ENCODE measurements at regions not wholly inside any gene's neighbourhood (a gene's known extent, or its start where the extent isn't known, plus 50 kb on each side); places are given as distances from the start of the nearest gene placed in this dataset.

DNA sequence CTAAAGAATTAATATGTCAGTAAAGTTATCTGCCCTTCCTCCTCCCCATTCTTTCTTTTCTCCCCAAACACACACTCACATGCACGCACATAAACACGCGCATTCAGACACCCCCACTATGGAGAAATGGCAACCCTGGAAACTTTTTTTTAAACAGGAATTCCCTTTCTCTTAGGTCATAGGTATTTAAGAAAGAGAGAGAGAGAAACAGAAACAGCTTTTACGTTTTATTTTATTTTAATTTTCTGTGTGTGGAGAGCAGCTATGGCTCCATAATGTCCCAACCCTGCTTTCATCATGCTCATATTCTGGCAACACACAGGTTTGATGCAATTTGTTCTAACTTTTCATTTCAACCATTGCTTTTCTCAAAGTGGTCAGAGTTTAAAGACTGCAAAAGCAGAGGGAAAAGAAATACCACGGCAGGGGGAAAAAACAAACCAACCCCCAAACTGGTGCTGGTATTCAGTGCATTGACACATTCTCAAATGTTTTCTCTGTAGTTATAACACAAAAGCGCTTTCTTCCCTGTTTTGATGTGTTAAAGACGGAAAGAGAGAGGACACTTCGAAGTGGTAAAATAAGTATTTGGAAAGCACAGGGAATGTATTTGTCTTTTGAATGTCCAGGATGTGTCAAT is 126.0 kb upstream of the TMEM161B start:
- DNase-seq, result no peak

DNA sequence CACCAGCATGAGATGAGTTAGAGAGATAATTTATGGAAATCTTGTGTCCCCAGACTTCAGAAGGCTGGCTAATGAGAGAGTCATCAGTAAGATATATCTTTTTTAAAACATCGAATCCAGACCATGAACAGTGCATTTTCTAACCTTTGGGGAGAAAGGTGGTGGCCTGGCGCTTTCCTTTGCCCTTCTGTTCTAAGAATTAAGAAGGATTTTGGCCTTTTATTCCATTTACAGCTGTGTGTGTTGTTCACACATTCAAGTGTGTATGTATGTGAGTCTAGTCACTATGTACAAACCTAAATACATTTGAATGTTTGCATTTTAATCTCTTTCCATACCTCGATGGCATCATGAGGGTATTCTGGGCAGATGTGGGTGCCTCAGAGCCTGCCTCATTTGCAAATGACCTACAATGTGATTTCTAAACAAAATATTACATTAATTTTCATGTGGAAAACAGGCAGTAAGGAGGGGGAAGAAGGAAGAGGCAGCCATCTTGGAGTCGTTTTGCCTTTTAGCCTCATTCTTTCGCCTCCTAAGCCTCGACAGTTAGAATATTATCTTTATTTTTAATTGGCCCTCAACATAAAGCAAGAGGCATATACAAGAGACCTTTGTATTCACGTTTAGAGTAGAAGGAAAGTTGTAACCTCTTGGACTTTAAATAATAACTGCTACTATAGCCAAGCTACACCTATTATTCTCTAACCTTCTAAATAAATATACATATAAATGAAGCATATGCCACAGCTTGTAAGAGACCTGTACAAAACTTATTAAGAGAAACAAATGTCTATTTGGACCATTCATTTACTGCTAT is 125.3 kb upstream of the TMEM161B start:
- no peak for DNase-seq

DNA sequence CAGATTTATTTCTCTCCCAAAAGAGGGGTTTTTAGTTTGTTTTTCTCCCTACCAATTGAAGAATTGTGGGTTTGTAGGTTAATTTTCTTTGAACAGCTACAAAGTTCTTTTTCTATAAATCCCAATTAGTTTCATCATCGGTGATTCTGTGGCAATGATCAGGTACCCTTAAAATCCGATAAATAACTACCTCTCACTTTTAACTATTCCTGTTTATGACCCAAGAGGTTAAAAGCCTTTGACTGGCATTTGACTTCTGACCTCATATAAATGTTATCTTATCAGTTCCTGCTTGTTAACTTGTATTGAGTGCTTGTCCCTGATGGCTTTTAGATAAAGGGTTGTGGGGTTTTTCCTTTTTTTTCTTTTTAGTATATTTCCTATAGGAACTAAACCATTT is 124.4 kb upstream of the TMEM161B start:
- no peak for DNase-seq

DNA sequence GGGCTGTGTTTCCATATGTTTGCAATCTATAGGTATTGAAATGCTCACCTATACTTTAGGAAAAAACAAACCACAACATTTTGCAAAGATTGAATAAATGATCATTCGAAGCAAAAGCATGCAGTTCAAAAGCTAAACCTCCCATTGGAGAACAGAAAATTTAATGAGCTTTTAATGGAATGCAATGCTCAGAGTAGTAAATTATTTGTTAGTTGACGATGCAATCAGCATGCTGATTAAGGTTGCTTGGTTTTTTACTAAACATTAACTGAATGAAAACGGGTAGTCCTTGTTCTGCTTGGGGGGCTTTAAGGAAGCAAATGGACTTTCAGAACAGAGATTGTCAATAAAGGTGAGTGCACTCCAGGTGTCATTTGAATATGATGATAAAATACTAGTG is 123.3 kb upstream of the TMEM161B start:
- DNase-seq, result no peak

DNA sequence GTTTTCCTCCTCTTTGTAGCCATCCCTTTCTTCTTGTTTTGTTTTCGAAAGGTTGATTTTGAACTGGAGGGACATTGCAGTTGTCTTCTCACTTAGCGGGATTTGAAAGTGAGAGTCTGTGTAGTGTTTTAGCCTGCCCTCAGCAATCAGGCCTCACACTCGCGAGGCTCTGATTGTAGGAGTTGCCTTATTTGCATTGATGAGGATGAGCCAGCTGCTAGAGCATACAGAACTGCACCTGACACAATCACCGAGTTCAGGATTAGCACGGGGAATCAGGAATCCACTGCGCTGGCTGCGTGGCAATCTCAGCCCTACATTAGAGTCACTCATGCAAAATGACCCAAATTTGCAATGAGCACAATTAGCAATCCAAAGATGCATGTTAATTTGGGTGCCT is 122.5 kb upstream of the TMEM161B start:
- no peak for DNase-seq

DNA sequence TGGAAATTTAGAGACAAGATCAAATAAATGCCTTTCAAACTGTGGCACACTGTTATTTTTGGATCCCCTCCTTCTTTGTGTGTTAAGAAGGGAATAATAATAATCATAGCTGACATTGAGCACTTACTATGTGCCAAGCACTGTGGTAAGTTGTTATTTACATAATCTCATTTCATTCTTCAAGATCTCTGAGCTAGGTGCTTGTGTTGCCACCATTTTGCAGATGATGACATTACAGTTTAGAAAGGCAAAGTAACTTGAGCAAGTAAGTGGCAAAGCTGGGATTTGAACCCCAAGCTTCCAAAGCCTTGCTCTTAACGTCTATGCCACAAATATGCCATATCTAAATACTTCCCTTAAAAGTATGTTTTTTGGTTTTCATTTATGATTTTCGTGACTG is 121.8 kb upstream of the TMEM161B start:
- no peak for DNase-seq

DNA sequence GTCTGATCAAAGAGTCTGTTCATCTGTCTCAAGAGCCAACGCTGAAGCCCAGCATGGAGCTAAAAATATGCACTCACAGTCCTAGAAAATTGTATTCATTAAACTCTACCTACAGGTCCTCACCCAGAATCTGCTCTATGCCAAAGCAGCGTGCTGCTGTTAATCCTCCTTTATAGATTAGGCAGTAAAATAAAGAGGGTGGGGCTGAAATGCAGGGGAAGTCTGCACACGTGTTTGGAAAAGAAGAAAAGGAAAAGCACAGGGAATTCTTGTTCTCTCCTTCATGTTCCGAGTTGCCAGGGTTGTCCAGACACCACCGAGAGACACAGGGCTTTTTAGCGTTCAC is 121.4 kb upstream of the TMEM161B start:
- DNase-seq, result no peak

DNA sequence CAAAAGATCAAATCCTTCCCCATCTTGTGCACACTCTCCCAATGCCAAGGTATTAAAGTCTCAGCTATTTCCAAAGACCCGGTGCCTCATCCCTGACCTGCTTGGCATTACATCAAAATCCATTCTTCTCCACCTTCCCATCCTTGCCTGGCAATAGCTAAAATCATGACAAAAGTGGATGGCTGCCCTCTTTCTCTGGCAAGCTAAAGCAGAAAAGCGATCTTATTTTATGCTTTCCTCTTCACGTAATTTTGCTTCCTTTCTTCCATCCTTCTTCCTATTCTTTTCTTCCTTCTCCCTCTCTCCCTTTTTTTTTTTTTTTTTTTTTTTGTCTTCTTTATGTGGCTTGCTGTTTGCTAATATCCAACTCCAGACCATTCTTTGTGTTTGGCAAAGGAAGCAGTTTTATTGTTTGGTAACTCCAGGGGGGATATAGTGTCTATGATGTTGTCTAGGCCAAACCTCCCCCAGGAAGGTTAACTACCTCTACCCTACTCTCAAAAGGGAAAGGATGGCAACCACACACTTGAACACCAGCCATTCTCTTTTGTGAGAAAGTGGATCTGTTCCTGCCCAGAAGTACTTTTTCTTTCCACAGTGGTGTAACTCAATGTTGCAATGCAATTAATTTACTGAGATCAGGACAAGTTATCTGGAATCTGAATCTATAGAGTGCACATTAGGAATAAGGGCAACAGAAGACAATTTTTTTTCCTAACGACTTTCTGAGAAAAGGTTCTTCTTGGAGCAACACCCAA is 120.9 kb upstream of the TMEM161B start:
- DNase-seq, result no peak

DNA sequence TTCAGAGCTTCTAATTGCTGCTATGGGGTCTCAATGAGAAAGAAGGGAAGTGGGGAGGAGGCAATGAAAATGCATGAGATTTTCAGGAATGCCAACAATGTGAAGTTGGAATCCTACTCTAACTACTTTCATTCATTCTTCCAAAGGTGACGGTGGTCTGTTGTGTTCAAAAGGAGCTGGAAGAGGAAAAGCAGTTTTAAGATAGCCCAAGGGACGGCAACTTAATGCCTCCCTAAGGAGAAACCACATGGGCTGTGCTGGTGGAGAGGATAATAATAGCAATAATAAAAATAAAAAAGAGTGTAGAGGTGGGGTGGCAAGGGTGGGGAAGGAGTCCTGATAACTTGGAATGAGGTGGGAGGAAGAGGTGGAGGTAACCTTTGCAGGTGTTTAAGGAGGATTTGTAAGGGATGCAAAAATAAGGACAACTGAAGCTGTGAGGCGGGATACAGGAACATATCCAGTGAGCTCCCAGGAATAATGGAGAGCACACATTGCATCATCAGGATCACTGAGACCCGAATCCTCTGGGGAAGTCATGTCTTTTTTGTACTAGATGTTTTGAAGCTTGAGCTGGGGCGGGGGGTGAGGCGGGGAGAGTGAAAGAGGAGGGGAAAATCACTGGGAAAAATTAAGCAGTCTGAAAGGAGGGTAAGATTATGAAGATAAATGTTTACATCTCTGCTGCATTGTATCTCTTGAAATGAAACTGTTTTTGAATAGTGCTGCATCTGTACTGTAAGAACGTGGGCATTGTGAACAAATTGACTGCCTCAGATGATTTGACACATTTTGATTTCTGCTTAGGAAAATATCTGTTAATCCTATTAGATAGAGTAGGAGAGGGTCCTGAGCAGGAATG is 120.1 kb upstream of the TMEM161B start:
- DNase-seq, result no peak

DNA sequence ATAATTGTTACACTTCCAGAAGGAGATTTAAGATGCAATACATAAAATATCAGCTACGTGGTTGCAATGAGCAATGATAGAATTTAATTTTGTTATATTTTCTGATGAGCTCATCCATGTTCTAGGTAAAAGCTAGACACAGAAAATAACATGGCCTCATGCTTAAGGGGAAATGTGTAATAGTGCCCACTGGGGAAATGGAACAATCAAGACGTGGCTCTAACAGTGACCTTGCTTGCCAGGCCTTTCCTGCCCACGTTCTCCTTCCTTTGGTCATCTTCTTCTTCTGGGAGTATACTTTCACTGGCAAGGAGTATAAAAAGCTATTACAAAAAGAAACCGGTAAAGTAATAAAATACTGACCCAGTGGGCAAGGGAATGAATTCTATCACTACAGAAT is 116.2 kb upstream of the TMEM161B start:
- no peak for DNase-seq

DNA sequence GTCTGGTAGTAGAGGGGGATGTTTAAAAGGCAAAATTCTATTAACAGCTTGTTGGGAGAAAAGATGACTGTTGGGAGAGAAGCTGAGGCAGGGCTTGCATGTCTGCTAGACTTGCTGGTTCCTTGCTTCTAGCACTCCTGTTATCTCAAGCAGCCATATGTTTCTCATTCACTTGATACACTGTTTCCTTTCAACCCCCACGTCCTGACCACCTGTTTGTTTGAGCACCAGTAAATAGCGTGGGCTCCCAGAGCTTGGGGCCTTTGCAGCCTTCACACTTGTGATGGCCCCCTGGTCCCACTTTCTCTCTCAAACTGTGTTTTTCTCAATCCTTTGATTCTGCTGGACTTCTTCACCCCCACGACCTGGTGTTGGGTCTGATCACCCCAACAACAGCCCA is 111.7 kb upstream of the TMEM161B start:
- no peak for DNase-seq

DNA sequence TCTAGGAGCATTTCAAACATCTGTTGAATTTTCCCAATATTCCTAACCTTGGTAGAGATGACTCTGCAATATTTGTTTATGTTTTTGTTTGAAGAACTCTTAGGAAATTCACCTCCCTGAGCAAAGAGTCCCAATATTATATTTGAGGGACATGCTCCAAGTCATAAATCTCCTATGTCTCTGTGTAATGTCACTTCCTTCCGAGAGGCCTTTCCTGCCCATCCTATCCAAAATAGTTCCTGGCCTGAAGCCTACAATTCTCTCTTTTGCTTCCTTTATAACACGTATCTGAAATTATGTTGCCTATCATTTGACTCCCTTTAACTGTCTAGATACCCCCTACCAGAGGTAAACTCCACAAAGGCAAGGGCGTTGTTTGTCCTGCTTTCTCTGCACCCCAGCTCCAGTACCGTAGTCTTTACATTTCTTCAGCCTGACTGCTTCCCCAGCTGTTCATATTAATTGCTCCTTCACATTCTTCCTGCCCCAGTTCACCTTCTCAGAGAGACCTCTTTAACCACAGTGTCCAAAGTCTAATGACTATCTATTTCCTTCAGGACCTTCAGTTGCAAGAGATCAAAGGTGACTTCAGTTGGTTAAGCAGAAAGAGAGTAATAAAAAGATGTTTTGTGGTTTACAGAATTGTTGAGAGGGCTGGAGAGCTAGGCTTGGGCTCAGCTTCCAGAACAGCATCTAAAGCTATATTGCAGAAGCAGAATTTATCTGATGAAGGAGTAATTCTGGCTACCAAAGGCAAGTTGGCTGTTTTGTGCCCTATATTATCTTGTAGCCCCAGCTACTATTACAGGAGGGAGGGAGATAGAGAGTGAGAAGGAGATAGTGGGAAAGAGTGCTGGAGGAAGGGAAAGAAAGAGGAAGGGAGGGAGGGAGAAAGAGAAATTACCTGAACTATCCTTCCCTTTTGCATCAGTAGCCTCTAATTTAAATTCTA is 109.3 kb upstream of the TMEM161B start:
- DNase-seq, result no peak

DNA sequence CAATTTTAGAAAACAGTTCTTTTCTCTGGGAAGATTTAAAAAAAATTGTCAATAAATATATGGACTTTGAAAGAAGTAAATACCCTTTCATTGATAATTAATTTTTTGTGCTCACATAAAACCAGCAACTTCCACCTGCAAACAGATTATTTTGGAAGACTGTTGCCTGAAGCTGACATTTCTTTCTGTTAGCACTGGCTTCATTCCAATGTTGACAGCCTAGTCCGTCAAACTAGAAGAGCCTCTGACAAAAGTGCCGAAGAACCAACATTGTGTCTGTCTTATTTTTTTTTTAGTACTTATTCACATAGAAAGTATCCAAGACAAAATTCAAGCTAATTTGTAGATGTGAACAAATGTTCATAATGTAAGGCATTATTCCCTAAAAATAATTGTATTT is 108.6 kb upstream of the TMEM161B start:
- DNase-seq, result no peak

DNA sequence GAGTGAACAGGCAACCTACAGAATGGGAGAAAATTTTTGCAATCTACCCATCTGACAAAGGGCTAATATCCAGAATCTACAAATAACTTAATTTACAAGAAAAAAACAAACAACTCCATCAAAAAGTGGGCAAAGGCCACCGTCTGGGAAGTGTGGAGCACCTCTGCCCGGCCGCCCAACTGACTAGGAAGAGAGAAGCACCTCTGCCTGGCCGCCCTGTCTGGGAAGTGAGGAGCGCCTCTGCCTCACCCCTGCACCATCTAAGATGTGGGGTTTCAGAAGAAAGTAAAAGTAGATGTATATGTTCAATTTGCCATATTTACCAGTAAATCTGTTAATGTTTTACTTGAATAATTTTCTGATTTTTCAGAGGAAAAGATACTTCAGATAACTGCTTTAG is 108.1 kb upstream of the TMEM161B start:
- no peak for DNase-seq

DNA sequence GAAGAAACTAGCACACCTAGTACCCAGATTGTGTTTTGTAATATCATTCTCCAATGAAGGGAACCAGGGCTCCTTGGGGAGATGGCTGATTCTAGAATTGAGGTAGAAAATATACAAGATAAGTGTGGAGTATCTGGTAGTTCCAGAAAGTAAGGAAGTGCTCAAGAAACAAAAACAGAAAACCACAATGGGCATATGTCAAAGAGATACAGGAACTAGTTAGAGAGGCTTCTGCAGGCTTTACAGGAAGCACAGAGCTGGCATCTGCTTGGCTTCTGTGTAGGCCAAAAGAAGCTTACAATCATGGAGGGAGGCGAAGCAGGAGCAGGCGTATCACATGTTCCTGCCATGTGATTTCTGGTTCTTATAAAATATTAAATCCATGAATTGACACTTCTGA is 105.7 kb upstream of the TMEM161B start:
- no peak for DNase-seq

DNA sequence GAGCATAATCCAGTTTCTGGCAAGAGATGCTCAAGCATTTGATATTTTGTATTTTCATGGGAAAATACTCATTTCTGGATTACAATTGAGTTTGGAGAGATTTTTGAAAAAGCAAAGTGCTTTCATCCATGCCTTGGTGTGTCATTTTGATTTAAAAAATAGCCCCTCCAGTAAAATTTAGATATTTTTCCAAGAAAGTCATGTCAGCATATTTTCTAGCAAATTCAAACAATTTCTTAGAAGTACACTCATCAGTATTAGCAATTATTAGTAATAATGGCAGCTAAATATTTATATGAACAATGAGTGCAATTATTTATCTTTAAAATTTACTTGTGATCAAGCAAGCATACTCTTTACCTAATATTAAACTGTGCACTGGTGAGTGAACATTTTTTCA is 102.2 kb upstream of the TMEM161B start:
- DNase-seq, result no peak

DNA sequence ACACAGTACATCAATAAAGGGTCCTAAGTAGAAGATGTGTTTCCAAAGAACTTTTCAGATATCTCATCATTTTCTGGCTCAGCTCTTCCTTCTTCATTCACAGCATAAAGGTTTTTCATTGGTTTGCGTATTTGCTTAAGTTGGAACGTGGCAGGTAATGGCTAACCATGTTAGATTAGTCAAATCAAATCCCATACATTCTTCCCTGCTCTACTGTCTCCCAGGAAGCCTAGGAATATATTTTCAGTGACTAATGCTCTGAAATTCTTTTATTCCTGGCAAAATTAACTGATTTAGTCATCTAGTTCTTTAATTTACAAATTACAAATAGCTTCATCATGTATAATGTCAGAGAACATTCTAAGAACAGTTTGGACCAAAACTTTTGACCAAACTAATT is 99.6 kb upstream of the TMEM161B start:
- no peak for DNase-seq

DNA sequence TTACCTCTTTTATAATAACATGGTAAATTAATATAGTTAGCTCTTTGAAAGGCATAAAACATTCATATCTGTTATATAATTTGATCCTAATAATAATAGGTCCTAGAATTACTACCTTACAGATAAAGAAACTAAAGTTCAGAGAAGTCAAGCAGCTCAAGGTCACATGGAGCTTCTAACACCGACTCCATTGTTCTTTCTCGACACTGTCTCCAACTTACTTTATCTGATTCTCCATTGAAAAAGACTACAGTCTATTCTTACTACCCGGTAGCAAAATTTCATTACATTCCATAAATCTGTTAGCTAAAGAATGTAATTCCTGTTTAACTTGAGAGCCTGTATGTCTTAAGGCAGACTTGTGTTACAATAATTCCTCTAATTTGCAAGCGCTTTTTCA is 96.3 kb upstream of the TMEM161B start:
- no peak for DNase-seq

DNA sequence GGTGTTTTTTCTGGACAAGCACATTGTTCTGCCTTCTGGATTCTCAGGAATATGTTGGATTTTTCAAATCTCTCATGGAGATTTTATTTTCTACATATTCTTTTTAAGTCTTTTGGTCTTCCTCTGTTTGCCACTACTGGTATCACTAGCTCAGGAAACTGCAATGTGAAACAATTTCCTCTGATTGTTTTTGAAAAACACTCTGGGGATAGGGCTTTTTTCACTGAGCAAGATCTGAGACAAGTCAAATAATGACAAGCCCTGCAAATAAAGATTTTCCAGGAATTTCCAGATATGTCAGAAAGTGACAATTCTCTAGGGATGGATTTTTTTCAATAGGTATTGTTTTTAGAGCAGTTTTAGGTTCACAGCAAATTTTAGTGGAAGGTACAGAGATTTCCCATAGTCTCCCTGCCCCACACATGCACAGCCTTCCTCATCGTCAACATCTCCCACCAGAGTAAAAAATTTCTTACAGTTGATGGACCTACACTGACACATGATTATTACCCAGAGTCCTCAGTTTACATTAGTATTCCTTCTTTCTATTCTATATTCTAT is 86.9 kb upstream of the TMEM161B start:
- DNase-seq, result no peak

DNA sequence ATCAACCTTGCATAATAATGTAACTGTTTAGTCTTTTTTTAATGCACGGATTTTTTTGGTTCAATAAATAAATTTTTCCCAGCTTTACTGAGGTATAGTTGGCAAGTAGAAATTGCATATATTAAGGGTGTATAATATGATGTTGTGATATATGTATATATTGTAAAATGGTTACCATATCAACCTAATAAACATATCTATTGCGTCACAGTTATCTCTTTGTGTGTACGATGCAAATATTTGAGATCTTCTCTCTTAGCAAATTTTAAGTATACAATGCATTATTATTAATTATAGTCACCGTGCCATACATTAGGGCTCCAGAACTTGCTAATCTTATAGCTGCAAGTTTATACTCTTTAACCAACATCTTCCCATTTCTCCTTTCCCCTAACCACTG is 57.2 kb upstream of the TMEM161B start:
- DNase-seq, result no peak

DNA sequence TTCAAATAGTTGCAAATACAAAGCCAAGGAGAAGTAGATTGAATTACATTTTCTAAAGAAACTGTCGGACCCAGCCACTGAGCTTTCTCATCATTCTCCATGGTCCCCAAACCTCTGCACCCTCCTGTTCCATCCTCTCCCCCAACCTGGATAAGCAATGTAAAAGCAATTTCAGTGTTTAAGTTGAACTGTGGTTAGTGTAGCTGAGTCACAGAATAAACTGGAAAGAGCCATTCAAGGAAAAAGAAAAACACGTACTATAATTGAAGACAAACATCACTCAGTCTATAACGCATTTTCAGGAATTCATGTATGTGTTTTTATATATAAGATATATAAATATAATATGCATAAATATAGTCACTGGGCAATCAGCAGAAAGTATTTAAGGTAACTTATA is 54.1 kb upstream of the TMEM161B start:
- no peak for DNase-seq

Data from CD4-positive, alpha-beta T cell treated with Interleukin-6 for 4 hours (primary cell).